MM.1S (cell line): ENCODE measurements at regions not wholly inside any gene's neighbourhood (a gene's known extent, or its start where the extent isn't known, plus 50 kb on each side); places are given as distances from the start of the nearest gene placed in this dataset.

Source experiments
- DNase-seq: peaks from one replicate; pipeline ENCODE4 v3.0.0-alpha.2; 2015
- H2AFZ ChIP-seq: fragments of 300-600 bp; sonication (generic); 2 replicates; pipeline ENCODE4 v1.6.0; 2016; ENCODE audit warnings: antibody characterized with exemption, low read length
- H3F3A ChIP-seq: fragments of 300-600 bp; sonication (generic); 2 replicates; pipeline ENCODE4 v1.6.1; 2016; ENCODE audit warnings: mild to moderate bottlenecking, antibody characterized with exemption, low read length, moderate library complexity, mixed read lengths; ENCODE audit not compliant: insufficient read depth
- H3K27ac ChIP-seq: fragments of 300-600 bp; sonication (generic); 2 replicates; pipeline ENCODE4 v1.5.1; 2016; ENCODE audit warnings: mild to moderate bottlenecking, low read length
- H3K27me3 ChIP-seq: fragments of 300-600 bp; sonication (generic); replicated peaks from 2 replicates; pipeline ENCODE4 v1.6.0; 2016; ENCODE audit warnings: low read length; ENCODE audit not compliant: insufficient read depth
- H3K36me3 ChIP-seq: fragments of 300-600 bp; sonication (generic); replicated peaks from 2 replicates; pipeline ENCODE4 v1.6.1; 2016; ENCODE audit warnings: mild to moderate bottlenecking, low read length, mixed read lengths; ENCODE audit not compliant: insufficient read depth
- H3K4me1 ChIP-seq: fragments of 300-600 bp; sonication (generic); 2 replicates; pipeline ENCODE4 v1.6.1; 2016; ENCODE audit warnings: low read length, mixed read lengths
- H3K4me2 ChIP-seq: fragments of 300-600 bp; sonication (generic); 2 replicates; pipeline ENCODE4 v1.6.0; 2016; ENCODE audit warnings: low read depth, low read length
- H3K4me3 ChIP-seq: fragments of 300-600 bp; sonication (generic); 2 replicates; pipeline ENCODE4 v1.5.1; 2016; ENCODE audit warnings: low read length, mixed read lengths
- H3K79me2 ChIP-seq: fragments of 300-600 bp; sonication (generic); 2 replicates; pipeline ENCODE4 v1.6.1; 2016; ENCODE audit warnings: mixed run types, low read length, mixed read lengths
- H3K9ac ChIP-seq: fragments of 300-600 bp; sonication (generic); 2 replicates; pipeline ENCODE4 v1.6.1; 2016; ENCODE audit warnings: low read length, mixed read lengths
- H3K9me2 ChIP-seq: fragments of 300-600 bp; sonication (generic); replicated peaks from 2 replicates; pipeline ENCODE4 v1.6.1; 2016; ENCODE audit warnings: mild to moderate bottlenecking, low read length, mixed read lengths; ENCODE audit not compliant: insufficient read depth
- H3K9me3 ChIP-seq: fragments of 300-600 bp; sonication (generic); replicated peaks from 2 replicates; pipeline ENCODE4 v1.6.1; 2016; ENCODE audit warnings: mild to moderate bottlenecking, low read length, mixed read lengths; ENCODE audit not compliant: insufficient read depth
- H4K20me1 ChIP-seq: fragments of 300-600 bp; sonication (generic); 2 replicates; pipeline ENCODE4 v1.6.1; 2016; ENCODE audit warnings: mild to moderate bottlenecking, low read length, moderate library complexity, mixed read lengths; ENCODE audit not compliant: insufficient read depth
- CTCF ChIP-seq: fragments of 300-600 bp; sonication (generic); IDR thresholded peaks from 2 replicates; pipeline ENCODE4 v1.5.1; 2016; ENCODE audit warnings: antibody characterized with exemption, low read length, mixed read lengths
- EZH2 ChIP-seq: fragments of 300-600 bp; sonication (generic); optimal IDR thresholded peaks from 2 replicates; pipeline ENCODE3; 2017; ENCODE audit warnings: low read depth, mild to moderate bottlenecking, antibody characterized with exemption, low read length, mixed read lengths
- EZH2phosphoT487 ChIP-seq: fragments of 300-600 bp; sonication (generic); IDR thresholded peaks from 2 replicates; pipeline ENCODE4 v1.6.1; 2018; ENCODE audit warnings: antibody characterized with exemption, low read length

- no peaks in the 10 kb centered on the region for H3K27me3 ChIP-seq
- H4K20me1 ChIP-seq: no peaks in the 10 kb centered on the region
- H3K9me2 ChIP-seq: no peaks in the 10 kb centered on the region
- no peak for TF ChIP-seq EZH2phosphoT487
- TF ChIP-seq EZH2: no peak
- TF ChIP-seq CTCF: no peak
- no peaks in the 10 kb centered on the region for H3K4me1 ChIP-seq
- H3F3A ChIP-seq: no peaks in the 10 kb centered on the region
- no peaks in the 10 kb centered on the region for H3K36me3 ChIP-seq
- DNase-seq: no peak
- H3K79me2 ChIP-seq: no peaks in the 10 kb centered on the region
- no peak overlapping the region for H3K4me2 ChIP-seq
- no peak overlapping the region for H3K27ac ChIP-seq
- H3K9me3 ChIP-seq: no peaks in the 10 kb centered on the region
- no peak overlapping the region for H3K9ac ChIP-seq
- no peak overlapping the region for H2AFZ ChIP-seq
- no peak overlapping the region for H3K4me3 ChIP-seq
These were observed 981.8 kb downstream of the SLITRK1 start for GRCh38 chr13:82900453-82900852.

DNA sequence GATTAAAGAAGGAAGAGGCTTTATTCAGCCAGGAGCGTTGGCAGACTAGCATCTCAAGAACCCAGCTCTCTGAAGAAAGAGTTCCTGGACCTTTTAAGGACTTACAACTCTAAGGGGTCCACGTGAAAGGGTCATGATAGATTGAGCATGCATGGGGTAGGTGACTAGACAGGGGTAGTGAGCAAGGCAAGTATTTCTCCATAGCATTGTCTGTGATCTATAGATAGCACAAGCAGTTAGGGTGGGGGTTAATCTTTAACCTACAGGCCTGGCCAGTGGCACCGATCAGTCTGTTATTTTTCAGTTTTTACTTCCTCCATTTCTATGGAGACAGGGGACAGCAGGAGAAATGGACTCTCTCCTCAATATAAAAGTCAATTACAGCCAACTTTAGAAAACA is 983.7 kb downstream of the SLITRK1 start:
- H3K27ac ChIP-seq: no peak overlapping the region
- no peak overlapping the region for H3K9ac ChIP-seq
- H3K4me1 ChIP-seq: no peaks in the 10 kb centered on the region
- H2AFZ ChIP-seq: no peak overlapping the region
- no peaks in the 10 kb centered on the region for H3K79me2 ChIP-seq
- no peak for DNase-seq
- no peak for TF ChIP-seq EZH2phosphoT487
- no peak for TF ChIP-seq CTCF
- TF ChIP-seq EZH2: no peak
- H3F3A ChIP-seq: no peaks in the 10 kb centered on the region
- no peak overlapping the region for H3K4me2 ChIP-seq
- H4K20me1 ChIP-seq: no peaks in the 10 kb centered on the region
- H3K27me3 ChIP-seq: no peaks in the 10 kb centered on the region
- H3K9me2 ChIP-seq: no peaks in the 10 kb centered on the region
- H3K9me3 ChIP-seq: no peaks in the 10 kb centered on the region
- no peaks in the 10 kb centered on the region for H3K36me3 ChIP-seq
- no peak overlapping the region for H3K4me3 ChIP-seq

GRCh38 chr13:82879921-82880320 is 1002.4 kb downstream of the SLITRK1 start:
- Histone ChIP-seq H3K27ac (no peak overlapping the region), H3K36me3 (no peaks in the 10 kb centered on the region), H4K20me1 (no peaks in the 10 kb centered on the region), H3K9me2 (no peaks in the 10 kb centered on the region), H3F3A (no peaks in the 10 kb centered on the region), H3K9ac (no peak overlapping the region), H3K4me3 (no peak overlapping the region), H3K4me2 (no peak overlapping the region), H3K9me3 (no peaks in the 10 kb centered on the region), H3K79me2 (no peaks in the 10 kb centered on the region), H3K27me3 (no peaks in the 10 kb centered on the region), H3K4me1 (no peaks in the 10 kb centered on the region), H2AFZ (no peak overlapping the region)
- TF ChIP-seq CTCF: no peak
- no peak for TF ChIP-seq EZH2phosphoT487
- TF ChIP-seq EZH2: no peak
- no peak for DNase-seq
